ENCODE measurements at regions not wholly inside any gene's neighbourhood (a gene's known extent, or its start where the extent isn't known, plus 50 kb on each side); places are given as distances from the start of the nearest gene placed in this dataset.
A peak's percentile ranks its signal among the peaks of the same experiment; 100 is the strongest.

GRCh38 chr11:110818032-110818687 lies 105.9 kb upstream of the ARHGAP20 start:
- Histone ChIP-seq H3K4me3 (ENCODE audit: low read depth, low read length) (no peak overlapping the region), H3K36me3 (ENCODE audit: control insufficient read depth, insufficient read depth, low read length) (no peaks in the 10 kb centered on the region), H3K27me3 (ENCODE audit: control insufficient read depth, insufficient read depth, low read length) (no peaks in the 10 kb centered on the region)
- no peak for TF ChIP-seq CTCF (IDR thresholded peaks at IDR 0.05; ENCODE audit: insufficient read depth, low read length, poor library complexity, severe bottlenecking)
- peak; percentile 25 for DNase-seq (ENCODE audit: low read depth)

GRCh38 chr11:110812086-110812733 lies 100.0 kb upstream of the ARHGAP20 start:
- H3K36me3 ChIP-seq (ENCODE audit: control insufficient read depth, insufficient read depth, low read length): no peaks in the 10 kb centered on the region
- H3K27me3 ChIP-seq (ENCODE audit: control insufficient read depth, insufficient read depth, low read length): no peaks in the 10 kb centered on the region
- no peak overlapping the region for H3K4me3 ChIP-seq (ENCODE audit: low read depth, low read length)
- DNase-seq (ENCODE audit: low read depth): no peak
- TF ChIP-seq CTCF (IDR thresholded peaks at IDR 0.05; ENCODE audit: insufficient read depth, low read length, poor library complexity, severe bottlenecking): no peak

- no peak for DNase-seq (ENCODE audit: low read depth)
- TF ChIP-seq CTCF (IDR thresholded peaks at IDR 0.05; ENCODE audit: insufficient read depth, low read length, poor library complexity, severe bottlenecking): no peak
- H3K36me3 ChIP-seq (ENCODE audit: control insufficient read depth, insufficient read depth, low read length): no peaks in the 10 kb centered on the region
- H3K27me3 ChIP-seq (ENCODE audit: control insufficient read depth, insufficient read depth, low read length): no peaks in the 10 kb centered on the region
- no peak overlapping the region for H3K4me3 ChIP-seq (ENCODE audit: low read depth, low read length)
Measured at GRCh38 chr11:110809417-110810199, 97.4 kb upstream of the ARHGAP20 start.

- no peak for TF ChIP-seq CTCF (IDR thresholded peaks at IDR 0.05; ENCODE audit: insufficient read depth, low read length, poor library complexity, severe bottlenecking)
- no peak for DNase-seq (ENCODE audit: low read depth)
- Histone ChIP-seq H3K36me3 (ENCODE audit: control insufficient read depth, insufficient read depth, low read length) (no peaks in the 10 kb centered on the region), H3K4me3 (ENCODE audit: low read depth, low read length) (no peak overlapping the region), H3K27me3 (ENCODE audit: control insufficient read depth, insufficient read depth, low read length) (no peaks in the 10 kb centered on the region)
Measured at GRCh38 chr11:110808248-110808647, 96.0 kb upstream of the ARHGAP20 start.

- H3K4me3 ChIP-seq (ENCODE audit: low read depth, low read length): no peak overlapping the region
- DNase-seq (ENCODE audit: low read depth): no peak
- no peaks in the 10 kb centered on the region for H3K36me3 ChIP-seq (ENCODE audit: control insufficient read depth, insufficient read depth, low read length)
- no peak for TF ChIP-seq CTCF (IDR thresholded peaks at IDR 0.05; ENCODE audit: insufficient read depth, low read length, poor library complexity, severe bottlenecking)
- no peaks in the 10 kb centered on the region for H3K27me3 ChIP-seq (ENCODE audit: control insufficient read depth, insufficient read depth, low read length)
Measured at GRCh38 chr11:110807801-110808200, 95.6 kb upstream of the ARHGAP20 start.
